ENCODE measurements at regions not wholly inside any gene's neighbourhood (a gene's known extent, or its start where the extent isn't known, plus 50 kb on each side); places are given as distances from the start of the nearest gene placed in this dataset.

- Histone ChIP-seq H3K4me3 (no peak overlapping the region), H3K4me1 (no peaks in the 10 kb centered on the region), H3K27ac (no peak overlapping the region), H3K27me3 (no peaks in the 10 kb centered on the region), H3K9me3 (no peaks in the 10 kb centered on the region), H3K36me3 (no peaks in the 10 kb centered on the region)
- TF ChIP-seq CTCF (IDR thresholded peaks at IDR 0.05) = no peak
- no peak for DNase-seq (ENCODE audit: low spot score)
Observed at GRCh38 chr1:233509526-233509925, 104.4 kb upstream of the KCNK1 start.

DNA sequence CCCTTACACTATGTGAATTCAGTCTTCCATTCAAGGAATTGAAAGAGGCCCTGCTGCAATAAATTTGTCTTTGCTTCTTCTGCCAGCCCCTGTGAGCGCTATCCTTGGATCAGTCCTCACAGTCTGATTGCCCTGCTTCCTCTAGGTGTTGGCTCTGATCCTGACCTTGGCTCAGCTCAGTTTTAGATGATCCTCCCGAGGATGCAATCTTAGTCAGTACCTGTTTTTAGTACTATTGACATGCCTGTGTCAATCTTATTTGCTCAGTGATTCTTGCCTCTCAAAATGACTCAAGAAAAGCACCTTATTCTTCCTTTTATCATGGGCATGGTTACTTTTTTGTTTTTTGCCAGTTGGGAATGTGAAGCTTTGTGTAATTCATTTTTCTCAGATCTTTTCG is 101.4 kb upstream of the KCNK1 start:
- Histone ChIP-seq H3K4me3 (no peak overlapping the region), H3K27me3 (no peaks in the 10 kb centered on the region), H3K27ac (no peak overlapping the region), H3K4me1 (no peaks in the 10 kb centered on the region), H3K9me3 (no peaks in the 10 kb centered on the region), H3K36me3 (no peaks in the 10 kb centered on the region)
- TF ChIP-seq CTCF (IDR thresholded peaks at IDR 0.05) = no peak
- no peak for DNase-seq (ENCODE audit: low spot score)

- H3K9me3 ChIP-seq = no peaks in the 10 kb centered on the region
- no peak overlapping the region for H3K27ac ChIP-seq
- no peaks in the 10 kb centered on the region for H3K4me1 ChIP-seq
- H3K27me3 ChIP-seq = no peaks in the 10 kb centered on the region
- no peaks in the 10 kb centered on the region for H3K36me3 ChIP-seq
- no peak overlapping the region for H3K4me3 ChIP-seq
- no peak for DNase-seq (ENCODE audit: low spot score)
- TF ChIP-seq CTCF (IDR thresholded peaks at IDR 0.05) = no peak
Observed at GRCh38 chr1:233513431-233513830, 100.5 kb upstream of the KCNK1 start.

DNA sequence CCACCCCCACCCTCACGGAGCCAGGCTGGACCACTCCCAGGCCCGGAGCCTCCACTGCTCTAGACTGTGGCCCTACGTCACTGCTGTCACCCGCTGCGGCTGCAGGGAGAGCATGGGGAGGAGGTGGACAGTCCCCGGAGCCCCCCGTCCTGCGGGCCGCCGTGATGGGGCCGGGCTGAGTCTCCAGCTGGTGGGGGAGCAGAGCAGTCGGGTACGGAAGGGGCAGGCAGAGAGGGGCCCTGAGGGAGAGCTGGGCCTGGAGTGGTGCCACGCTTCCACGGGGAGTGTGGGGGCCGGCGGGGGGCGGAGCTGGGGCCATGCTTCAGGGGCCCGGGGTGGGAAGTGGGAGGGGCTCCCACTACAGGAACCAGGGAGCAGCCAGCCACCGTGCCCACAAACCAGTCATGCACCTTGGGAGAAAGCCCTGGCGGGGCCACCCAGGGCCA is 98.9 kb upstream of the KCNK1 start:
- H3K36me3 ChIP-seq = no peaks in the 10 kb centered on the region
- no peak overlapping the region for H3K27ac ChIP-seq
- TF ChIP-seq CTCF (IDR thresholded peaks at IDR 0.05) = no peak
- H3K4me3 ChIP-seq = no peak overlapping the region
- no peaks in the 10 kb centered on the region for H3K4me1 ChIP-seq
- no peak for DNase-seq (ENCODE audit: low spot score)
- no peaks in the 10 kb centered on the region for H3K9me3 ChIP-seq
- H3K27me3 ChIP-seq = no peaks in the 10 kb centered on the region

- H3K4me3 ChIP-seq = no peak overlapping the region
- no peaks in the 10 kb centered on the region for H3K27me3 ChIP-seq
- H3K9me3 ChIP-seq = no peaks in the 10 kb centered on the region
- no peak overlapping the region for H3K27ac ChIP-seq
- H3K36me3 ChIP-seq = no peaks in the 10 kb centered on the region
- no peak for TF ChIP-seq CTCF (IDR thresholded peaks at IDR 0.05)
- H3K4me1 ChIP-seq = no peaks in the 10 kb centered on the region
- DNase-seq (ENCODE audit: low spot score) = no peak
Observed at GRCh38 chr1:233516732-233517131, 97.2 kb upstream of the KCNK1 start.

DNA sequence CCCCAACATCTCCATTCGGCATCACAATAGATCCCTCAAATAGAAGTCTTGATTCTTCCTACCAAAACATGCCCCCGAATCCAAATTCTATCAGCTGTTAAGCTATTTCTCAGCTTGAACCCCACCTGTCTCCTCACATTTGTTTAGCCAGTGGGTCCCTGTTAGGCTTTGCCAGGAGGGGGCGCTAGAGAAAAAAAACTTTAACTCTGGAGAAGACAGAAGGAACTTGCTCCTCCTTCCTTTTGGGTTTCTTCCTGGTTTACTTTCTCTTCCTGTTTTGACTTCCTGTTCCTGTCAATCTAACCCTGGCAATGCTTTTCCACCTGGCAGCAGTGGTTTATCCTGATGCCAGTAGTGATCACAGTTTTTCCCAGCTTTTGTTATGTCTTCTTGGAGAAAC is 95.6 kb upstream of the KCNK1 start:
- no peak overlapping the region for H3K4me3 ChIP-seq
- no peaks in the 10 kb centered on the region for H3K4me1 ChIP-seq
- TF ChIP-seq CTCF (IDR thresholded peaks at IDR 0.05) = peak in 1 of 2 donors; percentile 64
- no peak for DNase-seq (ENCODE audit: low spot score)
- no peaks in the 10 kb centered on the region for H3K9me3 ChIP-seq
- no peaks in the 10 kb centered on the region for H3K27me3 ChIP-seq
- H3K36me3 ChIP-seq = no peaks in the 10 kb centered on the region
- H3K27ac ChIP-seq = no peak overlapping the region

All from right atrium auricular region (tissue), 2 donors.